ENCODE measurements at regions not wholly inside any gene's neighbourhood (a gene's known extent, or its start where the extent isn't known, plus 50 kb on each side); places are given as distances from the start of the nearest gene placed in this dataset.

DNA sequence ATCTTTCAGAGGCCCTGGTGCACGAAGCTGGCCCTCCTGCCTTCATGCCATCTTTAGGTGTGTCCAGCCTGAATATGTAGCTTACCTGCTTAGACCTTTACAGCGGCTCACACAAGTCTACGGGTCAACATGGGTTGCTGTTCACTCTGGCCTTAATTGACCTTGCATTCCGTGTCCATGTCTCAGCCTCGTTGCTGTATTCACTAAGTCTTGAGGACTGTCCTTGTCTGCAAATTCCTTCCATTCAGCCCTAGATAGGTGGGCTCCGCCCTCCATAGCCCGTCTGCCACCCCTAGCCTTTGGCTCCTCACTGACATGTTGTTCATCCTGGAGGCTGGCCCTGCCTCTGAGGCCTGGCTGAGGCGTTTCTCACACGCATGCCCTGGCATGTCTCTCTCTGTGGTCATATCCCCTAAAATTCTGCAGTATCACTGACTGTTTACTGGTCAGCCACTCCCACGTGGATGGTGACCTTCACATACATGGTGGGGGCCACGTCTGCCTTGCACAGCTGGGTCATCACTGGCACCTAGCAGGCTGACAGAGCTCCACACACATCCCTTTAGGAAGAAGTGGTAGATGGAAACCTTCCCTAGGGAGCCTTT, 394.1 kb upstream of the MKI67 start:
- TF ChIP-seq, protein P1, sequence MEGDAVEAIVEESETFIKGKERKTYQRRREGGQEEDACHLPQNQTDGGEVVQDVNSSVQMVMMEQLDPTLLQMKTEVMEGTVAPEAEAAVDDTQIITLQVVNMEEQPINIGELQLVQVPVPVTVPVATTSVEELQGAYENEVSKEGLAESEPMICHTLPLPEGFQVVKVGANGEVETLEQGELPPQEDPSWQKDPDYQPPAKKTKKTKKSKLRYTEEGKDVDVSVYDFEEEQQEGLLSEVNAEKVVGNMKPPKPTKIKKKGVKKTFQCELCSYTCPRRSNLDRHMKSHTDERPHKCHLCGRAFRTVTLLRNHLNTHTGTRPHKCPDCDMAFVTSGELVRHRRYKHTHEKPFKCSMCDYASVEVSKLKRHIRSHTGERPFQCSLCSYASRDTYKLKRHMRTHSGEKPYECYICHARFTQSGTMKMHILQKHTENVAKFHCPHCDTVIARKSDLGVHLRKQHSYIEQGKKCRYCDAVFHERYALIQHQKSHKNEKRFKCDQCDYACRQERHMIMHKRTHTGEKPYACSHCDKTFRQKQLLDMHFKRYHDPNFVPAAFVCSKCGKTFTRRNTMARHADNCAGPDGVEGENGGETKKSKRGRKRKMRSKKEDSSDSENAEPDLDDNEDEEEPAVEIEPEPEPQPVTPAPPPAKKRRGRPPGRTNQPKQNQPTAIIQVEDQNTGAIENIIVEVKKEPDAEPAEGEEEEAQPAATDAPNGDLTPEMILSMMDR (IDR thresholded peaks at IDR 0.05) = no peak
- TF ChIP-seq POLR2A (IDR thresholded peaks at IDR 0.05) = no peak

All from ovary (tissue), 3 donors.